GM12891 (cell line): ENCODE measurements at regions not wholly inside any gene's neighbourhood (a gene's known extent, or its start where the extent isn't known, plus 50 kb on each side); places are given as distances from the start of the nearest gene placed in this dataset.

Experiments
- POLR2A ChIP-seq: IDR thresholded peaks from 2 replicates; pipeline ENCODE4 v1.6.1; 2011; ENCODE audit warnings: low read depth, low read length, control low read depth
- POLR2AphosphoS5 ChIP-seq: IDR thresholded peaks from 2 replicates; pipeline ENCODE4 v1.6.1; 2011; ENCODE audit warnings: low read depth, low read length, control low read depth
- SPI1 ChIP-seq: IDR thresholded peaks from 2 replicates; pipeline ENCODE4 v1.6.1; 2011; ENCODE audit warnings: low read depth, low read length, control low read depth
- TAF1 ChIP-seq: IDR thresholded peaks from 2 replicates; pipeline ENCODE4 v1.6.1; 2011; ENCODE audit warnings: low read depth, low read length, control low read depth

DNA sequence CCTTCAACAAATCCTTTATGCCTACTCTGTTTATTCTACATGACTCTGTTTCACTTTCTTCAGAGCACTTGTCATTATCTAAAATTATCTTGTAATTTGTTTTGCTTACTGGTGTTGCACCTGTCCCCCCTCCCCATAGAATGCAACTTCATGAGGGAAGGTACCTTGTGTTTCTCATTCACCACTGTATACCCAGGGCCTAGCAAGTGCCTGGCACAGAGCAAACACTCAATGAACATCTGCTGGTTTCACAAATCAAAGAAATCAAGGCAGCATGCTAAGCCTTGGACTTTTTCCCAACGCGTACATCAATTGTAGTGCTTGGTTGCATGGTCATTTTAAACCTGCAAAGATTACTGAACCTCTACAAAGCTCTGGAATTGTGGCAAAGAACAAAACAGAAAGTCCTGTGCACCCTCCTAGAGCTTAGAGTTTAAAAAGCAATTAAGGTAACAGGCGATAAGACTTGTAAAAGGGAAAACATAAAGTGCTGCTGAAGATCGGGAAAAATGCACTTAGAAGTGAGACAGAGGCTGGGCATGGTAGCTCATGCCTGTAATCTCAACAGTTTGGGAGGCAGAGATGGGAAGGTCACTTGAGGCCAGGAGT, 479.1 kb downstream of the MED13L start:
- TF ChIP-seq POLR2A (no peak), TAF1 (no peak), POLR2AphosphoS5 (no peak), SPI1 (no peak)
